Fibroblast of lung (primary cell): ENCODE measurements at regions not wholly inside any gene's neighbourhood (a gene's known extent, or its start where the extent isn't known, plus 50 kb on each side); places are given as distances from the start of the nearest gene placed in this dataset.
"Not testable (repeated sequence)": the region's sequence is repeated elsewhere in the genome, so short reads cannot be mapped to it uniquely, and the experiment has no call there.

Experiments
- DNase-seq, 2 donors: peaks; one replicate each; pipeline versions ENCODE4 v3.0.0 to v3.0.0-alpha.2; 2010; ENCODE audit warnings: low read depth in 2 of 2
- H2AFZ ChIP-seq: 2 replicates; pipeline ENCODE4 v1.5.1; 2012; ENCODE audit warnings: low read length, control low read depth, inconsistent platforms
- H3K27ac ChIP-seq: 2 replicates; pipeline ENCODE4 v1.5.1; 2011; ENCODE audit warnings: low read length, control low read depth; ENCODE audit not compliant: insufficient read depth
- H3K27me3 ChIP-seq: 2 replicates; pipeline ENCODE4 v1.5.1; 2011; ENCODE audit warnings: mild to moderate bottlenecking, low read length; ENCODE audit not compliant: control insufficient read depth, insufficient read depth
- H3K36me3 ChIP-seq: 2 replicates; pipeline ENCODE4 v1.5.1; 2011; ENCODE audit warnings: low read length; ENCODE audit not compliant: control insufficient read depth, insufficient read depth
- H3K4me1 ChIP-seq: 2 replicates; pipeline ENCODE4 v1.5.1; 2011; ENCODE audit warnings: low read length; ENCODE audit not compliant: control insufficient read depth, insufficient read depth; ENCODE audit errors: extremely low read depth
- H3K4me2 ChIP-seq: 2 replicates; pipeline ENCODE4 v1.5.1; 2011; ENCODE audit warnings: low read length, control low read depth; ENCODE audit not compliant: insufficient read depth; ENCODE audit errors: extremely low read depth
- H3K4me3 ChIP-seq, 4 experiments: fragments of 200-600 bp in 1 of 4; sonication (generic) in 1 of 4; replicated peaks in 1 of 4; 2 replicates each; pipeline ENCODE4 v1.5.1; 2011 to 2016; ENCODE audit warnings: low read length in 4 of 4, low read depth in 3 of 4, mild to moderate bottlenecking in 3 of 4, control low read depth in 2 of 4, inconsistent platforms in 1 of 4, mixed read lengths in 1 of 4; ENCODE audit not compliant: insufficient read depth in 1 of 4; ENCODE audit errors: control extremely low read depth in 1 of 4
- H3K79me2 ChIP-seq: 2 replicates; pipeline ENCODE4 v1.5.1; 2012; ENCODE audit warnings: mild to moderate bottlenecking, low read length, inconsistent platforms; ENCODE audit not compliant: control insufficient read depth, insufficient read depth
- H3K9ac ChIP-seq: 2 replicates; pipeline ENCODE4 v1.5.1; 2011; ENCODE audit warnings: mild to moderate bottlenecking, low read length, control low read depth; ENCODE audit not compliant: insufficient read depth
- H3K9me3 ChIP-seq: 2 replicates; pipeline ENCODE4 v1.5.1; 2012; ENCODE audit warnings: low read depth, low read length; ENCODE audit not compliant: control insufficient read depth, insufficient read depth
- H4K20me1 ChIP-seq: 2 replicates; pipeline ENCODE4 v1.5.1; 2011; ENCODE audit warnings: low read length; ENCODE audit not compliant: control insufficient read depth, insufficient read depth; ENCODE audit errors: extremely low read depth
- EZH2 ChIP-seq: IDR thresholded peaks from 2 replicates; pipeline ENCODE4 v1.5.1; 2012; ENCODE audit warnings: low read length, control low read depth, mild to moderate bottlenecking; ENCODE audit errors: missing control alignments
- TF ChIP-seq, protein P1 (sequence below), 2 donors: IDR thresholded peaks in 1 of 2; conservative IDR thresholded peaks in 1 of 2; 1 replicate in 1 of 2; 2 replicates in 1 of 2; pipeline ENCODE4 v1.5.1; 2011 to 2012; ENCODE audit warnings: low read length in 2 of 2, control low read depth in 1 of 2, inconsistent platforms in 1 of 2, low read depth in 1 of 2, mild to moderate bottlenecking in 1 of 2

DNA sequence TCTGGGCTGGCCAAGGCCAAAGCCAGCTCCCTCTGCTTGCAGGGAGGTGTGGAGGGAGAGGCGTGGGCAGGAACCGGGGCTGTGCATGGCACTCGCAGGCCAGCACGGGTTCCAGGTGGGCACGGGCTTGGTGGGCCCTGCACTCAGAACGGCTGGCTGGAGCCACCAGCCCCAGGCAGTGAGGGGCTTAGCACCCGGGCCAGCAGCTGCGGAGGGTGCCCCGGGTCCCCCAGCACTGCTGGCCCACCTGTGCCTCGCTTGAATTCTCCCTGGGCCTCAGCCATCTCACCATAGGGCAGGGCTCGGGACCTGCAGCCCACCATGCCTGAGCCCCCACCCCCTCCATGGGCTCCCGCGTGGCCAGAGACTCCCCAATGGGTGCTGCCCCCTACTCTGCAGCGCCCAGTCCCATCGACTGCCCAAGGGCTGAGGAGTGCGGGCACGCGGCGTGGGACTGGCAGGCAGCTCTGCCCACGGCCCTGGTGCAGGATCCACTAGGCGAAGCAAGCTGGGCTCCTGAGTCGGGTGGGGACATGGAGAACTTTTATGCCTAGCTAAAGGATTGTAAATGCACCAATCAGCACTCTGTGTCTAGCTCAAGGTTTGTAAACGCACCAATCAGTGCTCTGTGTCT is 193.9 kb downstream of the LARP7 start:
- H3K79me2 ChIP-seq = no peaks in the 10 kb centered on the region
- no peaks in the 10 kb centered on the region for H3K36me3 ChIP-seq
- H3K4me2 ChIP-seq = no peak overlapping the region
- H2AFZ ChIP-seq = no peak overlapping the region
- H3K4me3 ChIP-seq = no peak overlapping the region
- no peaks in the 10 kb centered on the region for H3K4me1 ChIP-seq
- no peaks in the 10 kb centered on the region for H3K27me3 ChIP-seq
- no peak overlapping the region for H3K9ac ChIP-seq
- no peak for TF ChIP-seq EZH2
- TF ChIP-seq, protein P1, sequence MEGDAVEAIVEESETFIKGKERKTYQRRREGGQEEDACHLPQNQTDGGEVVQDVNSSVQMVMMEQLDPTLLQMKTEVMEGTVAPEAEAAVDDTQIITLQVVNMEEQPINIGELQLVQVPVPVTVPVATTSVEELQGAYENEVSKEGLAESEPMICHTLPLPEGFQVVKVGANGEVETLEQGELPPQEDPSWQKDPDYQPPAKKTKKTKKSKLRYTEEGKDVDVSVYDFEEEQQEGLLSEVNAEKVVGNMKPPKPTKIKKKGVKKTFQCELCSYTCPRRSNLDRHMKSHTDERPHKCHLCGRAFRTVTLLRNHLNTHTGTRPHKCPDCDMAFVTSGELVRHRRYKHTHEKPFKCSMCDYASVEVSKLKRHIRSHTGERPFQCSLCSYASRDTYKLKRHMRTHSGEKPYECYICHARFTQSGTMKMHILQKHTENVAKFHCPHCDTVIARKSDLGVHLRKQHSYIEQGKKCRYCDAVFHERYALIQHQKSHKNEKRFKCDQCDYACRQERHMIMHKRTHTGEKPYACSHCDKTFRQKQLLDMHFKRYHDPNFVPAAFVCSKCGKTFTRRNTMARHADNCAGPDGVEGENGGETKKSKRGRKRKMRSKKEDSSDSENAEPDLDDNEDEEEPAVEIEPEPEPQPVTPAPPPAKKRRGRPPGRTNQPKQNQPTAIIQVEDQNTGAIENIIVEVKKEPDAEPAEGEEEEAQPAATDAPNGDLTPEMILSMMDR (conservative IDR thresholded peaks at IDR 0.05 in 1 of 2, IDR thresholded peaks at IDR 0.05 in 1 of 2; ENCODE audit: low read depth in 1 of 2, low read length in 2 of 2) = no peak
- H4K20me1 ChIP-seq = no peaks in the 10 kb centered on the region
- H3K9me3 ChIP-seq = no peaks in the 10 kb centered on the region
- H3K27ac ChIP-seq = no peak overlapping the region
- DNase-seq = no peak

DNA sequence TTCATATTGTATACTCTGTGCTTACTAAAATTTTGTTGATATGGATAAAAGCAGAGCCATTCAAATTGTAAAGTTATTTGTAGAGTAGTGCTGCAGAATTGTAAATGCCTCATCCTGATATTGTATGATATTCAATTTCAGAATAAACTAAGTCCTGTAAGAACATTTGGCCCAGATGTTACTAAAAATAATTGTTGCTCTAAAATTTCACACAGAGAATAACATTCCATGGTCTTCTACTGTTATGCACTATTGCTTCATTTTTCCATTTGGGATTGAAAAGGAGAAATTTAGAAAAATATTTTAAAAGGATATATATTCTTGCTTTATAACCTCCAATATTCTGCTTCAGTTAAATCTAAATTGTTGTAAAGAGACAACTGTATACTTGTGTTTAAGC is 195.6 kb downstream of the LARP7 start:
- H3K79me2 ChIP-seq = no peaks in the 10 kb centered on the region
- no peaks in the 10 kb centered on the region for H3K36me3 ChIP-seq
- no peaks in the 10 kb centered on the region for H3K4me1 ChIP-seq
- DNase-seq = no peak
- no peaks in the 10 kb centered on the region for H3K27me3 ChIP-seq
- H3K27ac ChIP-seq = no peak overlapping the region
- no peaks in the 10 kb centered on the region for H4K20me1 ChIP-seq
- no peaks in the 10 kb centered on the region for H3K9me3 ChIP-seq
- no peak overlapping the region for H2AFZ ChIP-seq
- H3K4me3 ChIP-seq = no peak overlapping the region
- H3K4me2 ChIP-seq = no peak overlapping the region
- no peak for TF ChIP-seq EZH2
- TF ChIP-seq, protein P1 (conservative IDR thresholded peaks at IDR 0.05 in 1 of 2, IDR thresholded peaks at IDR 0.05 in 1 of 2; ENCODE audit: low read depth in 1 of 2, low read length in 2 of 2) = no peak
- no peak overlapping the region for H3K9ac ChIP-seq

DNA sequence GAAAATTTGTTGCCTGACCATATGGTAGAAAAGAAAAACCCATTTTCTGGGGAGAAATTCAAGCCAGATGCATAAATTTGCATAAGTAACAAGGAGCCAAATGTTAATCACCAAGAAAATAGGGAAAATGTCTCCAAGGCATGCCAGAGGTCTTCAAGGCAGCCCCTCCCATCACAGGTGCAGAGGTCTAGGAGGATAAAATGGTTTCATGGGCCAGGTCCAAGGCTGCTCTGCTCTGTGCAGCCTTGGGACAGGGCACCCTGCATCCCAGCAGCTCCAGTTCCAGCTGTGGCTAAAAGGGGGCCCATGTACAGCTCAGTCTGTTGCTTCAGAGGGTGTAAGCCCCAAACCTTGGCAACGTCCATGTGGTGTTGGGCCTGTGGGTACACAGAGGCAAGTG is 200.0 kb downstream of the LARP7 start:
- H3K9ac ChIP-seq = no peak overlapping the region
- no peaks in the 10 kb centered on the region for H3K79me2 ChIP-seq
- H3K4me1 ChIP-seq = no peaks in the 10 kb centered on the region
- no peak overlapping the region for H2AFZ ChIP-seq
- TF ChIP-seq EZH2 = no peak
- TF ChIP-seq, protein P1 (conservative IDR thresholded peaks at IDR 0.05 in 1 of 2, IDR thresholded peaks at IDR 0.05 in 1 of 2; ENCODE audit: low read depth in 1 of 2, low read length in 2 of 2) = no peak
- H3K4me2 ChIP-seq = no peak overlapping the region
- H4K20me1 ChIP-seq = no peaks in the 10 kb centered on the region
- no peaks in the 10 kb centered on the region for H3K27me3 ChIP-seq
- H3K27ac ChIP-seq = no peak overlapping the region
- no peaks in the 10 kb centered on the region for H3K9me3 ChIP-seq
- H3K36me3 ChIP-seq = no peaks in the 10 kb centered on the region
- no peak overlapping the region for H3K4me3 ChIP-seq
- DNase-seq = no peak

DNA sequence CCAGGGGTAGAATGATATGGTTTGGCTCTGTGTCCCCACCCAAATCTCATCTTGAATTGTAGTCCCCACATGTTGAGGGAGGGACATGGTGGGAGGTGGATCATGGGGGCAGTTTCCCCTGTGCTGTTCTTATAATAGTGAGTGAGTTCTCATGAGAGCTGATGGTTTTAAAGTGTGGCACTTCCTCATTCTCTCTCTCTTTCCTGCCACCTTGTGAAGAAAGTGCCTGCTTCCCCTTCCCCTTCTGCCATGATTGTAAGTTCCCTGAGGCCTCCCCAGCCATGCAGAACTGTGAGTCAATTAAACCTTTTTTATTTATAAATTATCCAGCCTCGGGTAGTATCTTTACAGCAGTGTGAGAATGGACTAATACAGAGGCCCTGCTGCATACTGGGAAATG is 201.1 kb downstream of the LARP7 start:
- H2AFZ ChIP-seq, H3K36me3 ChIP-seq, H3K27ac ChIP-seq, H3K9me3 ChIP-seq, H3K27me3 ChIP-seq, H3K79me2 ChIP-seq, H3K4me3 ChIP-seq, H4K20me1 ChIP-seq, H3K9ac ChIP-seq, DNase-seq, H3K4me2 ChIP-seq, H3K4me1 ChIP-seq: not testable (repeated sequence)
